DMS114 treated with DMSO at 0.1 percent for 48 hours (cell line): ENCODE measurements at regions not wholly inside any gene's neighbourhood (a gene's known extent, or its start where the extent isn't known, plus 50 kb on each side); places are given as distances from the start of the nearest gene placed in this dataset.

ENCODE experiments used
- DNase-seq: peaks from one replicate; lab custom pipeline; 2025; ENCODE audit not compliant: unreplicated experiment; lab: John Stamatoyannopoulos, UW

DNA sequence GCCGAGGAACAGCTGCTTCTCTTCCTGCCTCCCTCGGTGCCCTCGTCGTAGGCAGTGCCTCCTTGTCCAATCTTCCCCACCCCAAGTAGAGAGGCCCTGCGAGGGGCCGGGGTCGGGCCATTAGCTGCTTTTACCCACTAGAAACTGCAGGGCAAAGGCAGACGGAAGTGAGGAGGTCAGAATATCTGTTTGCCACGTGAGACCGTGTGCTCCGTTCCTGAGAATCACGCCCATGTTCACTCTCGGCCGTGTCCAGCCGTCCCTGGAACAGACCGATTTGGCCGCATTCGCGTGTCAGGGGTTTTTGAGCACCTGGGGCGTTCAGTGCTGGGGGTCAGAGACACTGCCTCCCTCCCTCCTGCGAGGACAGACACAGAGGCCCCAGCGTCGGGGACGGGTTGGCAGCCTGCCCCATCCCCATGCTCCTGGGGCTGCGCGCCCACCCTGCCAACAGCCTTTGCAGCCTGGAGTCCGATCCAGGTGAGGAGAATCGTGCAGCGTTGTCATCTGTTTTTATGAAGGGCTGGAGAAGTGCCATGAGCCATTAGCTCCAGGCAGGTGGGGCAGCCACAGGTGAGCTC lies 982.2 kb downstream of the BRD1 start:
- no peak for DNase-seq

- DNase-seq = no peak
These were observed 983.5 kb downstream of the BRD1 start for GRCh38 chr22:48844056-48844675.

DNA sequence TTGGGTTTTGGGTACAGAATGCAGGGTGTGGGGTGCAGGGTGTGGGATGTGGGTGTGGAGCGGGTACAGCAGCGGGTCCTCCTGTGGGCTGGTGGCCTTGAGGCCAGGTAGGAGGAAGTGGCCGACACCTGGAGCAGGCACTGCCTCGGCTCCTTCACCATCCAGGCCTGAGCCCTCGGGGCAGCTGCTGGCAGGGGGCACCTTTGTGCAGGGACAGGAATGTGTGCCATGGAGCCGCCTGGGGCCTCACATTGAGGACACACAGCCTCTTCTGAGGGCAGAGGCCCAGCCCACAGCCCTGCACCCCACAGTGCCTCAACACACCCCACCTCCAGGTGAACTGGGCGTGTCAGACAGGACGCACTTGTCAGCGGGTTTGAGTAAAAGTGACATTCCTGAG lies 984.0 kb downstream of the BRD1 start:
- DNase-seq = no peak

DNA sequence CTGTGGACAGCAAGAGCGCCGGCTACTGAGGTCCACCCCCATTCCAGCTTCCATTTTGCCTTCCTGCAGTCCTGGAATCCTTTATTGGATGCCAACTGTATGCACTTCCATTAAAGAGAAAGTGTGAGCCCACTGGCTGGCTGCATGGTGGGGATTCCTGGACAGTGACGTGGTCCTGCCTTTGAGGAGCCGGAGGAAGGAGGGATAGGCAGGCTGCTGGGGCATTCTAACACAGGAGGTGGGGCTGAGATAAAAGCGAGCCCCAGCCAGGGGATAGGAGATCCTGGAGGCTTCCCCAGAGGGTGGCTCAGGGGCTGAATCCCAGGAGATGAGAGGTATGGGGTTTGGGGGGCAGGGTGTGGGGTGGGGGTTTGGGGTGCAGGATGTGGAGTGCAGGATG lies 984.7 kb downstream of the BRD1 start:
- no peak for DNase-seq

DNA sequence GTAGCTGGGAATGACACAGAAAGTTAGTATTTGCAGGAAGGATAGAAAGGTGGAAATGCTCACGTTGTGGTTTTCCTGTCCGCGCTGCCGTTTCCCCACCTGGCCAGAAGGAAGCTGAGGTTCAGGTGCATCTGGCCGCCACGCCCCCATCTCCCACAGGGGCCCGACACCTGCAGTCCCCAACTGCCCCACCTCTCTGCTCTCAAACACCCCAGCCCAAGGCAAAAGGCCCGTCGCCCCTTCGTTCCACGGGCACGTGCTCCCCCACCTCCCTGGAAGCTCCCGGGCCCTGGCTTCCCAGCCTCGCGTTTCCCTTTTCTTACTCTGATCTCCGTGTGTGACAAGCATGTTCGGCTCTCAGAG lies 985.1 kb downstream of the BRD1 start:
- DNase-seq = no peak

GRCh38 chr22:48841881-48842582 lies 985.6 kb downstream of the BRD1 start:
- no peak for DNase-seq

GRCh38 chr22:48840112-48840949 lies 987.3 kb downstream of the BRD1 start:
- DNase-seq = no peak

DNA sequence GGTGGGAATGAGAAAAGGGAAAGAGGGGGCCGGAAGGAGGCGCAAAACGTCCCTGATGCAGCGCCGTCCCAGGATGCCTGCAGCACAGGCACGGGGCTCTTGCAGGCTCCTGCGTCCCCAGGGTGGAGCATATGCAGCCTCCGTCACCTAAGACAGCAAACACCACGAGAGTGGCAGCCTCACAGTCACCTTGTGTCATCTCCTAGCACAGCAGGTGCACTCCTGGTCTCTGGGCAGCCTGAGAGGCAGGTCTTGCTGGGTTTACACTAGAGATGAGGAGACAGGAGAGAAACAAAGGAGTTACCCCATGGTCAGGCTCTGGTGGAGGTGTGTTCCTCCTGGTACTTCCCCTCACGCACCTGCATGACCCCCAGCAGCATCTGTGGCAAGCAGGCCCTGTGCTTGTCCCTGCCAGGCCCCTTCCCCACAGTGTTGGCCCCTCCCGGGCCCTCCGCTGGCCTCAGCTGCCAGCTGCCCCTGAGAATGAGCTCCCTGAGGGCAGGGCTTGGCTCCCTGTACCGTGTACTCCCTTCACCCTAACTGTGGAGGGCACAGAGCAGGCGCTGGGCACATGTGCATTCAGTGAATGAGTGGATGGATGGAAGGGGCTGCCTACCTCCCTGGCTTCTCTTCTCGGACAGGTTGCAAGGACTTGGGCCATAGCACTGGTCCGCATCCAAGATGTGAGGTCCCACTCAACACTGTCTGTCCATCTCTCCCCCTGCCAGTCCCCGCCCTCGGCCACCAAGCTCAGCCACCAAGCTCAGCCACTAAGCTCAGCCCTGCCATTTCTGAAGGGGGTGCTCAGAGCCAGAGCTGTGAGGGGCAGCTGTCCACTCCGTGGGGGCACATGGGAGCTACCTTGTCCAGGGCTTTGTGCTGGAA lies 988.6 kb downstream of the BRD1 start:
- no peak for DNase-seq

- no peak for DNase-seq
These were observed 989.3 kb downstream of the BRD1 start for GRCh38 chr22:48838376-48838775.

DNA sequence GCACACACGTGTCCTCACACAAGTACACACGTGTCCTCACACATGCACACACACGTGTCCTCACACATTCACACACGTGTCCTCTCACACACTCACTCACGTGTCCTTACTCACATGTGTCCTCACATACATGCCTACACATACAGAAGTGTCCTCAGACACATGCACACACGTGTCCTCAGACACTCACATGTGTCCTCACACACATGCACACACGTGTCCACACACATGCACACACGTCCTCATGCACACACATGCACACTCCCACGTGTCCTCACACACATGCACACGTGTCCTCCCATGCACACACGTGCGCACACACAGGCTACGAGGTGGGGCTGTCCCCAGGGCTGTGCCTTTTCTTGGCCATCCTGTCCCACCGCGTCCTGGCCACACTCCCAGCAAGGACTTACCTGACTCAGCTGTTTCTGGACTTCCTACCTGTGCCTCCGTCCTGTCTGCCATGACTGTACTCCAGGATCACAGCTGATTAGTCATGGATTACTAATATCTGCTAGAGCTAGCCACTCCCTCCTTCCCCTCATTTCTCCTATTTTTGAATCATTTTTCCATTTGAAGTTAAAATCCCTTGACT lies 990.2 kb downstream of the BRD1 start:
- DNase-seq = no peak

DNA sequence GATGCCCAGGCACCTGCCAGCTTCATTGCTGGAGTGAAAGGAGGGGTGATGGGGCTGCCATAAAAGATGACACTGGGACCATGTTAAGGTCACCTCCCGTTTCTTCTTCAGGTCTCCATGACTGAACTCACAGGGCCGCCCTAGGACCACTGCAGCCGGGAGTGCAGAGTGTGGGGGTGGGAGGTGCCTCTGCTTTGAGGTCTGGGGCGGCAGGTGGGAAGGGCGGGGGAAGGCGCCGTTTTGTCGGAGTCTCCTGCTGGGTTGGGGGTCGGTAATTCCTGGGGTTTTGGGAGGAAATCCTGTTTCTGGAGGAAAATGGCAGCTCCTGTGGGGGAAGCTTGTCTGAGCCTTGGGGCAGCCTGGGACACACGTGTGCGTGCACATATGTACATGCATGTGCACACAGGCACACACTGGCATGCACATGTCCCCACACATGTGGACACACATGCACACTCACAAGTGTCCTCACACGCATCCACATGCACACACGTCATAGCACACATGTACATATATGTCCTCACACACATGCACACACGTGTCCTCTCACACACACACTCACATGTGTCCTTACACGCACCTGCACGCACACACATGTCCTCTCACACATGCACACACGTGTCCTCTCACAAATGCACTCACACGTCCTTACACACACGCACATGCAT lies 990.9 kb downstream of the BRD1 start:
- DNase-seq = no peak

- DNase-seq = no peak
These were observed 991.6 kb downstream of the BRD1 start for GRCh38 chr22:48835857-48836672.

DNA sequence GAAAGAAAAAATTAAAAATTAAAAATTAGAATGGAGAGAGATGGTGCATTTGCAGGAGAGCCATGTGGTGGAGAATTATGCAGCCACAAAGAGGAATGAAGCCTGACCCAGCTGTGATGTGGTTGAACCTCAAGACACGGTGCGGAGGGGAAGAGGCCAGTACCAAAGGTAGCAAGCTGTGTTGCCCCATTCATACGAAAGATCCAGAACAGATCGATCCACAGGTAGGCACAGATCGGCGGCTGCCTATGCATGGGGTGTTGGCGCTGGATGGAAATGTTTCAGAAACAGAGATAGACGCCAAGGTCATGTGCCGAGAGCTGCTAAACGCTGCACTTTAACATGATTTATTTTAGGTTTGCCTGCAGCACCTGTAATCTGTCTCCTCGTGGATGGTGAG lies 992.3 kb downstream of the BRD1 start:
- no peak for DNase-seq

GRCh38 chr22:48834404-48834803 lies 993.3 kb downstream of the BRD1 start:
- DNase-seq = no peak

DNA sequence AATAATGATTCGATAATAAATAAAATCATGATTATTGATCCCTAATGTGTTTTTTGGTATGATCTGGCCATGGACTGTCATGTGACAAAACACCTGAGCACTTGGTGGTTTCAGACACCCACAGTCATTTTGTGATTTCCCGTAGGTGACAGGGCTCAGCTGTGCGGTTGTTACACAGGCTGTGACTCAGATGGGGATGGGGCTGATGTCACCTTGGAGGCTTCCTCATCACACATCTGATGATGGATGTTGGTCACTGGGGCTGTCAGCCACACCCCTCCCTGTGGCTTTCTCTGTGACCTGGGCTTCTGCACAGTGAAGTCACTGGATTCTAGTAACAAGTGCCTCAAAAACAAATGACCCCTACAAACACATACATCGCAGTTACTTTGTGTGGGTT lies 995.1 kb downstream of the BRD1 start:
- DNase-seq = no peak

DNA sequence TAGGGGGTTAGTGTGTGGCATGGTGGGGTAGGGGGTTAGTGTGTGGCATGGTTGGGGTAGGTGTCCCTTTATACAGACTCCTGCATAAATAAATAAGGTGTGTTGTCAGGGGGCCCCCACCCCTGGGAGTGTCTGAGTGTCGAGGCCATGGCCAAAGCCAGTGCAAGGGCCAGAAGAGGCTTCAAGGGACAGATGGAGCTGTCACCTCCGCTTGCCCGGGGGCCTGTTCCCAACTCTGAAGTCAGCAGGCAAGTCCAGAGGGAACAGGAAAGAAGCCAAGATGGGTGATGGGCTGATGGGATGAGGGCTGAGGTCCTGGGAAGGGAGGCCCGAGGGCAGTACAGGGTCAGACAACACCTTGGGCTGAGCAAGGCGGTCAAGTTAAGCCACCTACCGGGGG lies 997.8 kb downstream of the BRD1 start:
- DNase-seq = no peak

DNA sequence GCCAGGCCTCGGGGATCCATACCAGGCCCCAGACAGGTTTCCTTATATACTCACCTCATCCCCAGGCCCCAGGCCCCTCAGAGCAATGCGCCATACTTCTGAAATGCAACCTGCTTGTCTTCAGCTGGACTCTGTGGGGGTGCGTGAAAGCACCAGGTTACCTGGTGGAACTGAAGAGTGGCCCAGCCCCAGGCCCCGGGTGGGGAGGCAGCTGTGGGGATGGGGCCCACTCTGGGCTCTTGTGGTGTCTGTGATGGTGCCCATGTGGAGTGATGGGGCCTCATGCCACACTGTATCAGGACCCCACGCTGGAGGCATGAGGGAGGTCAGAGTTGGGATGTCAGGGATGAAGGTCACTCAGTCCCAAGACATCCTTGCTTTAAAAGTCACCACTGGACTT lies 999.0 kb downstream of the BRD1 start:
- no peak for DNase-seq

- DNase-seq = no peak
These were observed 999.6 kb downstream of the BRD1 start for GRCh38 chr22:48827904-48828555.
